Endothelial cell of umbilical vein (primary cell): ENCODE measurements at regions not wholly inside any gene's neighbourhood (a gene's known extent, or its start where the extent isn't known, plus 50 kb on each side); places are given as distances from the start of the nearest gene placed in this dataset.

Experiments used
- BruUV-seq: library from RNA; stranded (reverse); fragments of 400-500 nt; replicated peaks from 2 replicates; lab custom pipeline; 2021; lab: Mats Ljungman, UMichigan
- CTCF ChIA-PET: fragments of 300-600, 350-600 bp; sonication (Branson Sonifier 250); formaldehyde crosslinking; loops from one replicate; lab custom pipeline; 2021; ENCODE audit warnings: antibody characterized with exemption, inconsistent platforms; lab: Charles Lee
- POLR2A ChIA-PET: fragments of 300-600, 350-600 bp; sonication (Branson Sonifier 250); formaldehyde crosslinking; loops from one replicate; lab custom pipeline; 2021; ENCODE audit warnings: antibody characterized with exemption, inconsistent platforms; lab: Charles Lee
- DNase-seq: peaks from one replicate; pipeline ENCODE4 v3.0.0-alpha.2; 2011; ENCODE audit warnings: low read depth, low spot score
- FAIRE-seq: peaks from 2 replicates; lab custom pipeline; 2011; peaks lifted over from hg19 to GRCh38; lab: Jason Lieb, UNC
- H2AFZ ChIP-seq: 2 replicates; pipeline ENCODE4 v1.6.0; 2012; ENCODE audit warnings: low read depth, low read length, control low read depth, inconsistent platforms
- H3K27ac ChIP-seq: 2 replicates; pipeline ENCODE4 v1.5.1; 2011; ENCODE audit warnings: low read depth, mild to moderate bottlenecking, control low read depth, low read length, moderate library complexity; ENCODE audit not compliant: insufficient read depth
- H3K27me3 ChIP-seq, 2 experiments: 2 replicates each; pipeline versions ENCODE4 v1.6.0 to v1.6.1; 2011; ENCODE audit warnings: low read length in 2 of 2, mixed read lengths in 1 of 2; ENCODE audit not compliant: control insufficient read depth in 2 of 2, insufficient read depth in 2 of 2
- H3K36me3 ChIP-seq, 2 experiments: 2 replicates in 1 of 2; 3 replicates in 1 of 2; pipeline ENCODE4 v1.5.1; 2011; ENCODE audit warnings: low read length in 2 of 2, mild to moderate bottlenecking in 1 of 2, moderate library complexity in 1 of 2; ENCODE audit not compliant: control insufficient read depth in 2 of 2, insufficient read depth in 2 of 2; ENCODE audit errors: extremely low read depth in 1 of 2
- H3K4me1 ChIP-seq: 3 replicates; pipeline ENCODE4 v1.5.1; 2011; ENCODE audit warnings: mild to moderate bottlenecking, low read length; ENCODE audit not compliant: control insufficient read depth, insufficient read depth; ENCODE audit errors: extremely low read depth
- H3K4me2 ChIP-seq: 2 replicates; pipeline ENCODE4 v1.6.1; 2011; ENCODE audit warnings: low read length, control low read depth, mixed read lengths; ENCODE audit not compliant: insufficient read depth
- H3K4me3 ChIP-seq, 3 experiments: fragments of 200-600 bp in 1 of 3; sonication (generic), shearing (Covaris generic) in 1 of 3; replicated peaks in 1 of 3; 2 replicates each; pipeline ENCODE4 v1.5.1; 2011 to 2016; ENCODE audit warnings: control low read depth in 3 of 3, low read length in 3 of 3, mild to moderate bottlenecking in 2 of 3, inconsistent platforms in 1 of 3, low read depth in 1 of 3, moderate library complexity in 1 of 3; ENCODE audit not compliant: insufficient read depth in 1 of 3
- H3K79me2 ChIP-seq: 2 replicates; pipeline ENCODE4 v1.6.0; 2012; ENCODE audit warnings: low read length, inconsistent platforms; ENCODE audit not compliant: control insufficient read depth, insufficient read depth
- H3K9ac ChIP-seq: replicated peaks from 2 replicates; pipeline ENCODE3; 2011; ENCODE audit warnings: low read length, control low read depth; ENCODE audit not compliant: insufficient read depth; ENCODE audit errors: extremely low read depth
- H3K9me1 ChIP-seq: replicated peaks from 3 replicates; pipeline ENCODE4 v1.6.0; 2011; ENCODE audit warnings: mild to moderate bottlenecking, low read length; ENCODE audit not compliant: control insufficient read depth, insufficient read depth; ENCODE audit errors: extremely low read depth
- H3K9me3 ChIP-seq: replicated peaks from 2 replicates; pipeline ENCODE4 v1.5.1; 2012; ENCODE audit warnings: low read length, inconsistent platforms; ENCODE audit not compliant: control insufficient read depth, insufficient read depth
- H4K20me1 ChIP-seq: replicated peaks from 2 replicates; pipeline ENCODE3; 2011; ENCODE audit warnings: mild to moderate bottlenecking, low read length; ENCODE audit not compliant: control insufficient read depth, insufficient read depth; ENCODE audit errors: extremely low read depth
- CTCF ChIP-seq, 2 donors: IDR thresholded peaks; 1 replicate in 1 of 2; 2 replicates in 1 of 2; pipeline ENCODE4 v1.5.1; 2011; ENCODE audit warnings: low read length in 2 of 2, mild to moderate bottlenecking in 2 of 2, moderate library complexity in 2 of 2, control low read depth in 1 of 2, inconsistent platforms in 1 of 2, low read depth in 1 of 2; ENCODE audit not compliant: insufficient read depth in 1 of 2; ENCODE audit errors: extremely low read depth in 1 of 2
- EZH2 ChIP-seq: IDR thresholded peaks from 2 replicates; pipeline ENCODE4 v1.6.1; 2012; ENCODE audit warnings: borderline replicate concordance, low read depth, mild to moderate bottlenecking, moderate library complexity, low read length, inconsistent platforms; ENCODE audit not compliant: severe bottlenecking
- FOS ChIP-seq: IDR thresholded peaks from 2 replicates; pipeline ENCODE4 v1.6.1; 2011; ENCODE audit warnings: mild to moderate bottlenecking, low read length, moderate library complexity, borderline replicate concordance; ENCODE audit not compliant: insufficient read depth
- GATA2 ChIP-seq: IDR thresholded peaks from 2 replicates; pipeline ENCODE4 v1.7.0; 2011; ENCODE audit warnings: low read depth, mild to moderate bottlenecking, moderate library complexity, mixed read lengths, low read length; ENCODE audit not compliant: insufficient read length, insufficient read depth
- JUN ChIP-seq: IDR thresholded peaks from 2 replicates; pipeline ENCODE4 v1.6.1; 2011; ENCODE audit warnings: borderline replicate concordance, low read depth; ENCODE audit not compliant: insufficient read length, insufficient read depth
- MAX ChIP-seq: IDR thresholded peaks from 2 replicates; pipeline ENCODE4 v1.6.1; 2011; ENCODE audit not compliant: insufficient read depth, insufficient read length
- MYC ChIP-seq: IDR thresholded peaks from one replicate; pipeline ENCODE4 v1.6.1; 2011; ENCODE audit warnings: mild to moderate bottlenecking, low read depth, low read length
- POLR2A ChIP-seq: IDR thresholded peaks from 2 replicates; pipeline ENCODE4 v1.6.1; 2012; ENCODE audit warnings: low read depth, mild to moderate bottlenecking, control low read depth, low read length
- POLR2AphosphoS5 ChIP-seq: IDR thresholded peaks from 2 replicates; pipeline ENCODE4 v1.6.1; 2012; ENCODE audit warnings: low read depth, mild to moderate bottlenecking, control low read depth, low read length, moderate library complexity; ENCODE audit not compliant: insufficient read depth
- dilution Hi-C: fragments of 300-500 bp; cut with MboI; formaldehyde crosslinking; loops from one replicate; pipeline ENCODE4 v1.15.0; 2019; ENCODE audit warnings: low sequenced_read_pairs; ENCODE audit not compliant: extremely low pct_ligation_motif_present
- intact Hi-C: fragments of 100-400 bp; cut with micrococcal nuclease; formaldehyde crosslinking; loops from one replicate; pipeline ENCODE4 v1.10.0; 2022

- BruUV-seq, result no TSS peak
- FAIRE-seq (no peak), DNase-seq (no peak)
- Histone ChIP-seq H2AFZ (no peak overlapping the region), H3K79me2 (peaks cover 6% of the 10 kb centered on the region), H3K9me1 (no peaks in the 10 kb centered on the region), H3K27me3 (no peaks in the 10 kb centered on the region), H3K36me3 (no peaks in the 10 kb centered on the region), H3K27ac (no peak overlapping the region), H3K4me2 (no peak overlapping the region), H4K20me1 (no peaks in the 10 kb centered on the region), H3K9me3 (no peaks in the 10 kb centered on the region), H3K4me1 (peaks cover 19% of the 10 kb centered on the region), H3K4me3 (no peak overlapping the region), H3K9ac (no peak overlapping the region)
- ChIA-PET CTCF (interaction anchor here (0.8 kb wide), 1 partner anchor 280 kb away, joined by 3 read pairs; no protein-coding TSS in a partner anchor), POLR2A (no interaction called here)
- dilution Hi-C loops, result no loop called here
- intact Hi-C loops, result no loop called here
- TF ChIP-seq MAX (no peak), JUN (no peak), POLR2AphosphoS5 (no peak), GATA2 (no peak), EZH2 (no peak), FOS (no peak), MYC (no peak), CTCF (IDR thresholded peaks at IDR 0.05; ENCODE audit: extremely low read depth in 1 of 2, insufficient read depth in 1 of 2, low read depth in 1 of 2, low read length in 2 of 2) (no peak), POLR2A (no peak)
Observed at GRCh38 chr14:89620436-89620835, 203.4 kb upstream of the FOXN3 start.
